Mononuclear cell (primary cell): ENCODE measurements at regions not wholly inside any gene's neighbourhood (a gene's known extent, or its start where the extent isn't known, plus 50 kb on each side); places are given as distances from the start of the nearest gene placed in this dataset.

Experiments
- H3K27me3 ChIP-seq: 2 replicates; pipeline ENCODE4 v1.6.0; 2011; ENCODE audit warnings: low read length, control low read depth; ENCODE audit not compliant: insufficient read depth
- H3K4me1 ChIP-seq: 2 replicates; pipeline ENCODE4 v1.5.1; 2011; ENCODE audit warnings: mild to moderate bottlenecking, low read length, control low read depth; ENCODE audit not compliant: insufficient read depth
- H3K4me3 ChIP-seq: 2 replicates; pipeline ENCODE4 v1.5.1; 2011; ENCODE audit warnings: mild to moderate bottlenecking, low read length, moderate library complexity
- H3K9me3 ChIP-seq: 2 replicates; pipeline ENCODE4 v1.5.1; 2011; ENCODE audit warnings: low read depth, mild to moderate bottlenecking, control low read depth, low read length

- H3K9me3 ChIP-seq, result no peaks in the 10 kb centered on the region
- peaks cover 42% of the 10 kb centered on the region for H3K4me1 ChIP-seq
- H3K4me3 ChIP-seq, result no peak overlapping the region
- peaks cover 5% of the 10 kb centered on the region for H3K27me3 ChIP-seq
These were observed 175.1 kb downstream of the ACKR3 start for GRCh38 chr2:236744716-236745115.

DNA sequence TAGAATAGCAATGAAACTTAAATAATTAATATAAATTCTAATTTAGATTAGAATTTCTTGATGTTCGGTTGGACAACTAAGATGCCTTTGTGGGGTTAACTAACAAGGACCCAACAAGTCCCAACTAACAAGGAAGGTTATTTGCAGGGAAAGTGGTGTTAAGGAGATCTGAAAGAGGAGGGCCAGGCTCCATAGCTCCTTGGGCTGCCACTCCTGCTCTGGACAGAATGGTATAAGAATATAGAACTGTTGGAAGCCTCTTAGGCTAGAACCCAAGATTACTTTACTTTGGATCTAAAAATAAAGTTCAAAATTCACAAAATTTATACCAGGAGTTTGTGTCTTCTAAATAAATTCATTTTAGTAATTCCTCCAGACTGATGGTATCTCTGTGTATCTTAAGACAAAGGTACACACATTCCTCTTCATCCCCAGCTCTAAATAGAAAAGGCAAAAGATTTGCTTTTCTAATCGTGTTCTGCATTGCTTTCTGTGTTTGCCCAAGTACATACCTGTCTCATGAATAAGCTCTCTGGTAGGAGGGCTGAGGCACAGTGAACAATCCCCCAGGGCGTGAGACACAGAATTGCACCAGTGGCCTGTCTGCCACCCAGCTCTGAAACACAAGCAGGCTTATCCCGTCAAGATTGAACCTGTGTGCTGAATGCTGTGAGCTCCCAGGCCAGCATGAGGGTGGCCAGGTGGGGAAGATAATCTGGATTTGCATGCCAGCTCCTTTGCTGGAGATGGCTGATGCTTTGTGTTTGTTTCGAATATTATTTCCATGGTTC lies 176.0 kb downstream of the ACKR3 start:
- H3K9me3 ChIP-seq, result no peaks in the 10 kb centered on the region
- no peak overlapping the region for H3K4me3 ChIP-seq
- peaks cover 48% of the 10 kb centered on the region for H3K4me1 ChIP-seq
- peaks cover 5% of the 10 kb centered on the region for H3K27me3 ChIP-seq

GRCh38 chr2:236746833-236747232 lies 177.2 kb downstream of the ACKR3 start:
- H3K4me1 ChIP-seq, result peaks cover 48% of the 10 kb centered on the region
- no peaks in the 10 kb centered on the region for H3K9me3 ChIP-seq
- peaks cover 5% of the 10 kb centered on the region for H3K27me3 ChIP-seq
- H3K4me3 ChIP-seq, result no peak overlapping the region

- H3K9me3 ChIP-seq, result no peaks in the 10 kb centered on the region
- H3K27me3 ChIP-seq, result peaks cover 5% of the 10 kb centered on the region
- peaks cover 48% of the 10 kb centered on the region for H3K4me1 ChIP-seq
- H3K4me3 ChIP-seq, result no peak overlapping the region
These were observed 177.8 kb downstream of the ACKR3 start for GRCh38 chr2:236747426-236747825.

GRCh38 chr2:236747925-236748324 lies 178.3 kb downstream of the ACKR3 start:
- H3K9me3 ChIP-seq, result no peaks in the 10 kb centered on the region
- peaks cover 5% of the 10 kb centered on the region for H3K27me3 ChIP-seq
- H3K4me1 ChIP-seq, result peaks cover 46% of the 10 kb centered on the region
- H3K4me3 ChIP-seq, result no peak overlapping the region

DNA sequence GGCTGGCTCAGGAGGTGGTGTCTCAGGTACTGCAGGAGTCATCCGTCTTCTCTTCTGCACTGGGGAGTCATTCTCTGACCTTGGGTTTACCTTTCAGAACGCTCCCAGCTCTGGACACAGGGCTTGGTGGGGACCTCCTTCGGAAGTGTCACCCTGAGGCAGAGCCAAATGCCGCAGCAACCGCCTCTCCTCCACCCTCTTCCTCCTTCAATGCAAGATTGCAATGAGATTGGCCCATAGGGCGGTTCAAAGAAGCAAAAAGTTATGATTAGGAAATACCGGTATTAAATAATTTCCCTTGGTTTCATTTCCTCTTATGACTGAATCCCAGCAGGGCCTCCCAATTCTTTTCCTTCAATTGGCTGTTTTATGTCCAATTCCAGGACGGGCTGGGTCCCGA lies 178.8 kb downstream of the ACKR3 start:
- Histone ChIP-seq H3K9me3 (no peaks in the 10 kb centered on the region), H3K4me1 (peaks cover 42% of the 10 kb centered on the region), H3K4me3 (no peak overlapping the region), H3K27me3 (peaks cover 5% of the 10 kb centered on the region)

DNA sequence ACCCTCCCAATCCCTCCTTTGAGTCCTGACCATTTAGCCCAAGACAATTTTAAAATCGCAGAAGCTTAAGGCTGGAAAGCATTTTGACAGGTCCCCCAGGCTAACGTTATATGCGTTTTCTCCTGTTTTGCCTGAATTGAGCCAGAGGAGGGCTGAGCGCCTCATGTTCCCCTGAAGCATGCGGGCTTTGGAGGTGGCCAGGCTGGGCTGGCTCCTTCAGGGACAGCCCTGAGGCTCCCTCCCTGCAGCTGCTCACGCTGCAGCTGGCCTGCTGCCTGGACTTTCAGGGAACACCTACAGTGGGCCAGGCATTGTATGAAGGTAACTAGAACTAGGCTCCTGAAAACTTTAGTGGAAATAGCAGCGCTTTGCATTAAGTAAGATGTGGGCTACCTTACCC lies 179.2 kb downstream of the ACKR3 start:
- Histone ChIP-seq H3K4me1 (peaks cover 38% of the 10 kb centered on the region), H3K27me3 (peaks cover 5% of the 10 kb centered on the region), H3K9me3 (no peaks in the 10 kb centered on the region), H3K4me3 (no peak overlapping the region)

- H3K9me3 ChIP-seq, result no peaks in the 10 kb centered on the region
- no peak overlapping the region for H3K4me3 ChIP-seq
- H3K27me3 ChIP-seq, result peaks cover 3% of the 10 kb centered on the region
- peaks cover 32% of the 10 kb centered on the region for H3K4me1 ChIP-seq
These were observed 179.7 kb downstream of the ACKR3 start for GRCh38 chr2:236749346-236749745.

- Histone ChIP-seq H3K4me3 (no peak overlapping the region), H3K4me1 (peaks cover 30% of the 10 kb centered on the region), H3K27me3 (no peaks in the 10 kb centered on the region), H3K9me3 (no peaks in the 10 kb centered on the region)
These were observed 182.5 kb downstream of the ACKR3 start for GRCh38 chr2:236752096-236752495.

DNA sequence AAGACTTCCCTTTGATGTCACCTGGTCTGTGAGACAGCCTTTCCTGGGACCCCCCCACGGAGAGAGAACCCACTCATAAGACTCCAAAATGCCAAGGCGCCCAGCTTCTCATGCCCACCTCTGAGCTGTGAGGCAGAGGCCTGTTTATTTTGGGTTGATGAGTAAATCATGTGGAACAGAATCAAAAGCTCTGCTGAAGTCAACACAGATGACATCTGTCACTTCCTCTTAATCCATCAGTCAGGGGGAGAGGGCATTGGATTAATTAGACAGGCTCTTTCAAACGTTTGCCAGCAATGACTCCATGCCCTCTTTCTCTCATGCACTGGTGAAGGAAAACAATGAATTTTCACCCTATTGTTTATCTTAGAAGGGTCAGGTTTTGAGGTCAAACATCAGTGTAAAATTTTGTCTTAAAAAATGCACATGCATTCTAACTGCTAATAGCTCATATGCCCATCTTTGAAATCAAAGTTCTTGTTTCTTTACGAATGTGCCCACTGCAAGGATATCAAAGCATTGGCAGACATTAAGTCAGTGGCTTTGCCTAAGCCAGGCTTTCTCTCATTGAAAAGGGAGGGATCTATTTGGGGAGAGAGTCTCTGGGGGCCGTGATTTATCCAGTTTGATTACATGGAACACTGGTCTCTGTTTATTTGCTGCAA lies 184.1 kb downstream of the ACKR3 start:
- Histone ChIP-seq H3K9me3 (no peaks in the 10 kb centered on the region), H3K27me3 (no peaks in the 10 kb centered on the region), H3K4me1 (peaks cover 16% of the 10 kb centered on the region), H3K4me3 (no peak overlapping the region)

DNA sequence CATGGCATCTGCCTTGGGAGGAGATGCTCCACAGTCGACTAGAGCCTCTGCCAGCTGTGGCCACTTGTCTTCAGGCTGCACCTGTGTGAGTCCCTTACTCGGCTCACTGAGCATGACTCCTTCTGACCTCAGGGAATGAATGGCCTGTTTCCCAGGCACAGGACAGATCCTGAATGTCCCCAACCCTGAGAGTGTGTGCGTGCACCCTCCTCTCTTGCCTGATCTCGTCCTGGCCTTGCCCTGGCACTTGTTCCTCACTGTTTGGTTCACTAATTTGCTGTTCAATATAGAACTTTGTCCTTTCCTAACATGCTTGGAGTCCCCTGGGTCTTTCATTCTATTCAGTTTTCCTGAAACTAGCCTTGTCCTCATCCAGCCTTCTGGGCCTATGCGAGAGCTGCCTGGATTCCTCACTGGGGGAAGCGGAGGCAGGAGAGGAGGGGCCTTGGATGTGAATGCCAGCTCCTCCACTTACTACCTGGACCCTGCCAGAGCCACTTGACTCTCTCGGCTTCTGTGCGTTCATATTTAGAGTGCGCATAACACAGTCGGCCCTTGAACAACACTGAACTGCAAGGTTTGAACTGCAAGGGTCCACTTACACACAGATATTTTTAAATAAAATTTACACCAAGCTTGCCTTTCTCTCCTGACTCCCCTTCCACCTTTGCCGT lies 184.8 kb downstream of the ACKR3 start:
- Histone ChIP-seq H3K27me3 (no peaks in the 10 kb centered on the region), H3K4me3 (no peak overlapping the region), H3K4me1 (peaks cover 9% of the 10 kb centered on the region), H3K9me3 (no peaks in the 10 kb centered on the region)

DNA sequence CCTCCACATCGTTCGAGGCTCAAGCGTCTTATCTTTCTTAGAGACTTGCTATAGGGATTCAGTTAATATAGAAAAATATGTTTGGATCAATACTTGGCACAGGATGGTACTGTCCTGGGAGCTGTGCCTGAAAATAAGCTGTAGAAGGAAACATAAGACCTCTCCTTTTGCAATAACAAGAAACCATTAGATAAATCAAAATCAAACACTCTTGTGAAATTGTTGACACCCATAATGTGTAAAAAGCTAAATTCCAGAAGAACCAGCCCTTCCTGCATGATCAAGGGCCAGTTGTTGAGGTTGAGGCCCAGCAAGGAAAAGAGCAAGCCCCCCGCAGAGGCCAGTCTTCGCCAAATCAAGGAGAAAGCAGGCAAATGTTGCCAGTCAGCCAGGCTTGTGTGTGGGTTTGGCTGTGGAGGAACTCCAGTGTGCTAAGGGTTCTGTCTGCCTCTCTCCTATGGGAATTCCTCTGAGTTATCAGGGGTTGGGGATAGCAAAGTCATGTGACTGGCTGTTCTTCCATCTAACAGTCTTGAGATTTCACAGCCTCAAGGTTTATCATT lies 185.7 kb downstream of the ACKR3 start:
- H3K4me1 ChIP-seq, result no peaks in the 10 kb centered on the region

DNA sequence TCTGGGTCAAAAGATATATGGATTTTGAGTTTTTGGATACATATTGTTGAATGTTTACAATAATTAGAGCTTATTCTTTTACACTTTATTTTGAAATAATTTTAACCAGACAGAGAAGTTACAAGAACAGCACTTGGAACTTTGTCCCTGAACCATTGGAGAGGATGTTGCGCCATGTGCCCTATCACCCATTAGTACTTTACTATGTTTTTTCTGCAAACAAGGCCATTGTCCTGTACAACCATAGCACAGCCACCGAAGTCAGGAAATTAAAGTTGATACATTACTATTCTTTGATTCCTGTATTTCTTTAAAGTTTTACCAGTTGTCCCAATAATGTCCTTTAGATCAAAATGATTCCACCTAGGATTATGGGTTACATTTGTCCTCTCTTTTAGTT lies 188.8 kb downstream of the ACKR3 start:
- Histone ChIP-seq H3K4me3 (no peak overlapping the region), H3K4me1 (no peaks in the 10 kb centered on the region), H3K9me3 (no peaks in the 10 kb centered on the region), H3K27me3 (no peaks in the 10 kb centered on the region)

More for the DNA sequence above, 185.7 kb downstream of the ACKR3 start:
- Histone ChIP-seq H3K4me3 (no peak overlapping the region), H3K9me3 (no peaks in the 10 kb centered on the region), H3K27me3 (no peaks in the 10 kb centered on the region)

- no peaks in the 10 kb centered on the region for H3K27me3 ChIP-seq
- H3K4me3 ChIP-seq, result no peak overlapping the region
- H3K9me3 ChIP-seq, result no peaks in the 10 kb centered on the region
These were observed 190.6 kb downstream of the ACKR3 start for GRCh38 chr2:236760246-236760645.

GRCh38 chr2:236761358-236761757 lies 191.7 kb downstream of the ACKR3 start:
- no peak overlapping the region for H3K4me3 ChIP-seq
- H3K9me3 ChIP-seq, result no peaks in the 10 kb centered on the region
- H3K27me3 ChIP-seq, result no peaks in the 10 kb centered on the region
- H3K4me1 ChIP-seq, result no peaks in the 10 kb centered on the region

More at GRCh38 chr2:236760246-236760645, 190.6 kb downstream of the ACKR3 start:
- H3K4me1 ChIP-seq, result no peaks in the 10 kb centered on the region
